ENCODE measurements at regions not wholly inside any gene's neighbourhood (a gene's known extent, or its start where the extent isn't known, plus 50 kb on each side); places are given as distances from the start of the nearest gene placed in this dataset.

GRCh38 chr3:76889911-76890310 is 150.0 kb upstream of the ROBO2 start:
- TF ChIP-seq CTCF (IDR thresholded peaks at IDR 0.05) (no peak), POLR2A (IDR thresholded peaks at IDR 0.05) (no peak)

Measured in lower leg skin (tissue), 3 donors.